ENCODE measurements at regions not wholly inside any gene's neighbourhood (a gene's known extent, or its start where the extent isn't known, plus 50 kb on each side); places are given as distances from the start of the nearest gene placed in this dataset.
"Not testable (repeated sequence)": the region's sequence is repeated elsewhere in the genome, so short reads cannot be mapped to it uniquely, and the experiment has no call there.

GRCh38 chr20:29031262-29031982, 2226.0 kb upstream of the DEFB115 start:
- H3K4me1 Mint-ChIP-seq; H3K4me3 Mint-ChIP-seq; H3K27me3 Mint-ChIP-seq; H3K36me3 Mint-ChIP-seq (ENCODE audit: low read depth); CTCF ChIA-PET; H3K27ac Mint-ChIP-seq; DNase-seq; POLR2A ChIA-PET: not testable (repeated sequence)
- H3K9me3 Mint-ChIP-seq: peaks cover 27% of the 10 kb centered on the region

DNA sequence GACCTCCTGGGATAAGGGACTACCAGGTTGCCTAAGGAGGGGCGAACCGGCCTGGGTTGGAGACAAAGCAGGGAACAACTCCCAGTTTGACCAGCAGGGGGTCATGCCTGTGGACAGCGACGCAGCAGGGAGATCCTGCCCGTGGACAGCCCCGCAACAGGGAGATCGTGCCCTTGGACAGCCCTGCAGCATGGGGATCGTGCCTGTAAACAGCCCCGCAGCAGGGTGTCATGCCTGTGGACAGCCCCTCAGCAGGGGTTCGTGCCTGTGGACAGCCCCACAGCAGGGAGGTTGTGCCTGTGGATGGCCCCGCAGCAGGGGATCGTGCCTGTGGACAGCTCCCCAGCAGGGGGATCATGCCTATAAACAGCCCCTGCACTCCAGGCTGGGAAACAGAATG, 2213.2 kb upstream of the DEFB115 start:
- H3K4me3 Mint-ChIP-seq; H3K36me3 Mint-ChIP-seq (ENCODE audit: low read depth); CTCF ChIA-PET; DNase-seq; POLR2A ChIA-PET; H3K4me1 Mint-ChIP-seq; H3K27me3 Mint-ChIP-seq; H3K27ac Mint-ChIP-seq: not testable (repeated sequence)
- peaks cover 19% of the 10 kb centered on the region for H3K9me3 Mint-ChIP-seq

- H3K36me3 Mint-ChIP-seq (ENCODE audit: low read depth); POLR2A ChIA-PET; CTCF ChIA-PET; H3K27ac Mint-ChIP-seq; H3K9me3 Mint-ChIP-seq; H3K27me3 Mint-ChIP-seq; H3K4me1 Mint-ChIP-seq; H3K4me3 Mint-ChIP-seq; DNase-seq: not testable (repeated sequence)
Measured at GRCh38 chr20:29050008-29050606, 2207.4 kb upstream of the DEFB115 start.

DNA sequence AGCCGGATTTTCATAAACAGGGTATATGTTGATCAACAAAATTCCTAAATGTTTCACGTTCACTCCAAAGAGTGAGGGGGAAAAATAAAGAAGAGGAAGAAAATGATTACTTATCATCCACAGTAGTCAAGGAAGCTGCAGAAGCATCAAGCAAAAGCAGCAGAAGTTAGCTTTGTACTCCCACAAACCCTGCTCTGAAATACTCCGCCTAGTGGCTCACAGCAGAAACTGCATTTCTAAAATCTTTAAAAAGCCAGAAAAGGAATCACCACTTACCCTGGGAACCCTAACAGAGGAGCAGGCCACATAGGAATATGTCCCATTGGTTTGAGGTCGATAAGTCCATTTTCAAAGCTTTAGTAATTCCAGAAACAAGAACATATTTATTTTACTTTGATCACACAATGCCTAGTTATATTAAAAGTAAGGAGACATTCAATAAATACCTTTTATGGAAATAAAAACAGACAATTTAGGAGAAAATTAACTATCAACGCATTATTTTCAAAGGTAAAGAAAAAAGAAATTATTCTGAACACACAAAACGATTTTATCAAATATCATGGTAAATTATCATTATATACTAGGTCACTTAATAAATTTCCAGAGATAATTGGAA, 2199.5 kb upstream of the DEFB115 start:
- H3K4me1 Mint-ChIP-seq; DNase-seq; H3K4me3 Mint-ChIP-seq; H3K27me3 Mint-ChIP-seq; H3K27ac Mint-ChIP-seq; H3K36me3 Mint-ChIP-seq (ENCODE audit: low read depth); POLR2A ChIA-PET; CTCF ChIA-PET: not testable (repeated sequence)
- H3K9me3 Mint-ChIP-seq: peaks cover 17% of the 10 kb centered on the region

- H3K27ac Mint-ChIP-seq; H3K4me1 Mint-ChIP-seq; H3K27me3 Mint-ChIP-seq; H3K4me3 Mint-ChIP-seq; DNase-seq; POLR2A ChIA-PET; CTCF ChIA-PET; H3K36me3 Mint-ChIP-seq (ENCODE audit: low read depth): not testable (repeated sequence)
- peaks cover 33% of the 10 kb centered on the region for H3K9me3 Mint-ChIP-seq
Measured at GRCh38 chr20:29062451-29062850, 2195.0 kb upstream of the DEFB115 start.

- H3K36me3 Mint-ChIP-seq (ENCODE audit: low read depth); CTCF ChIA-PET; H3K27me3 Mint-ChIP-seq; H3K4me3 Mint-ChIP-seq; H3K27ac Mint-ChIP-seq; POLR2A ChIA-PET; H3K4me1 Mint-ChIP-seq; DNase-seq: not testable (repeated sequence)
- peaks cover 28% of the 10 kb centered on the region for H3K9me3 Mint-ChIP-seq
Measured at GRCh38 chr20:29066341-29066740, 2191.1 kb upstream of the DEFB115 start.

- H3K27ac Mint-ChIP-seq; DNase-seq; H3K9me3 Mint-ChIP-seq; H3K27me3 Mint-ChIP-seq; H3K36me3 Mint-ChIP-seq (ENCODE audit: low read depth); H3K4me3 Mint-ChIP-seq; H3K4me1 Mint-ChIP-seq; POLR2A ChIA-PET; CTCF ChIA-PET: not testable (repeated sequence)
Measured at GRCh38 chr20:29073640-29074039, 2183.8 kb upstream of the DEFB115 start.

GRCh38 chr20:29079769-29080690, 2177.4 kb upstream of the DEFB115 start:
- Mint-ChIP-seq H3K36me3 (ENCODE audit: low read depth) (no peaks in the 10 kb centered on the region), H3K4me1 (peaks cover 2% of the 10 kb centered on the region), H3K27me3 (no peaks in the 10 kb centered on the region), H3K9me3 (peaks cover 25% of the 10 kb centered on the region), H3K27ac (peak overlapping the region; percentile 34), H3K4me3 (peak overlapping the region; percentile 59)
- ChIA-PET CTCF (no interaction called here), POLR2A (no interaction called here)
- peak; percentile 32 for DNase-seq

DNA sequence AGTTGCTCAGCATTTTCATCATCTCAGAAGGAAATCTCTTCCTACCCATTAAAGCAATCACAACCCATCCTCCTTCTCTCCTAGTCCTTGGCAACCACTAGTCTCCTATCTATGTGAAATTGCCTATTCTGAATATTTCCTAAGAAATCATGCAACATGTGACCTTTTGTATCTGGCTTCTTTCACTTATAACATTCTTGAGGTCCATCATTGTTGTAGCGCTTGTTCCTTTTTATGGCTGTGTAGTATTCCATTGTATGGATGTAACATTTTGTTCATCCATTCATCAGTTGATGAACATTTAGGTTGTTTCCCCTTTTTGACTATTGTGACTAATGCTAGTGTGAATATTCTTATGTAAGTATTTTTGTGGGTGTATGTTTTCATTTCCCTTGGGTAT, 2175.8 kb upstream of the DEFB115 start:
- H3K27ac Mint-ChIP-seq; CTCF ChIA-PET; DNase-seq; POLR2A ChIA-PET; H3K4me1 Mint-ChIP-seq; H3K36me3 Mint-ChIP-seq (ENCODE audit: low read depth); H3K27me3 Mint-ChIP-seq; H3K4me3 Mint-ChIP-seq: not testable (repeated sequence)
- H3K9me3 Mint-ChIP-seq: peaks cover 29% of the 10 kb centered on the region

DNA sequence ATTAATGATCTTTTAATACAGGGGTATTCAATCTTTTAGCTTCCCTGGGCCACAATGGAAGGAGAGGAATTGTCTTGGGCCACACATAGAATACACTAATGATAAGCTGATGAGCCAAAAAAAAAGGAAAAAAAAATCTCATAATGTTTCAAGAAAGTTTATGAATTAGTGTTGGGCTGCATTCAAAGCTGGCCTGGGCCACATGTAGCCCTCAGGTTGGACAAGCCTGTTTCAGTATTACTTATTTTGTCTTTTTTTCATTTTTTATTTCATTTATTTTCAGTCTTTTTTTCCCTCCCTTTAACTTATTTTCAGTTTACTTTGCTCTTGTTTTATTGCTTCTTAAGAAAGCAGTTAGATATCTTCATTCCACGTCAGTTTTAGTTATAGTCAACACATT, 2171.8 kb upstream of the DEFB115 start:
- CTCF ChIA-PET: no interaction called here
- H3K36me3 Mint-ChIP-seq (ENCODE audit: low read depth): no peaks in the 10 kb centered on the region
- peaks cover 26% of the 10 kb centered on the region for H3K9me3 Mint-ChIP-seq
- POLR2A ChIA-PET: no interaction called here
- no peaks in the 10 kb centered on the region for H3K27me3 Mint-ChIP-seq
- H3K4me1 Mint-ChIP-seq: peaks cover 2% of the 10 kb centered on the region
- no peak for DNase-seq
- no peak overlapping the region for H3K4me3 Mint-ChIP-seq
- no peak overlapping the region for H3K27ac Mint-ChIP-seq

DNA sequence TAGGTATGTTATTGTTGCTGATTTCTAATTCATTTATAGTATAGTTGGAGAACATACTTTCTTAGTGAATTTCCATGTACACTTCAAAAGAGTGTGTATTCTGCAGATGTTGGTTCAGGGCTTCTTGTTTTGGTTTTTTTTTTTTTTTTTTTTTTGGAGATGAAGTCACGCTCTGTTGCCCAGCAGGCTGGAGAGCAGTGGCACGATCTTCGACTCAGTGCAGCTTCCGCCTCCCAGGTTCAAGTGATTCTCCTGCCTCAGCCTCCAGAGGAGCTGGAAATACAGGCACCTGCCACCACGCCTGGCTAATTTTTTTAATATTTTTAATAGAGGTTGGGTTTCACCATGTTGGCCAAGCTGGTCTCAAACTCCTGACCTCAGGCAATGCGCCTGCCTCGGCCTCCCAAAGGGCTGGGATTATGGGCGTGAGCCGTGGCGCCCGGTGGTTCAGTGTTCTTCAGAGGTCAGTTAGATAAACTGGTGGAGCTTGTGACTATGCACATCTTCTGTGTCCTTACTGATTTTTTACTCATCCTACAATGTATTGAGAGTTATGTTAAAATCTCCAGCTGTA, 2171.2 kb upstream of the DEFB115 start:
- H3K36me3 Mint-ChIP-seq (ENCODE audit: low read depth); H3K27me3 Mint-ChIP-seq; POLR2A ChIA-PET; H3K4me1 Mint-ChIP-seq; H3K27ac Mint-ChIP-seq; DNase-seq; CTCF ChIA-PET; H3K4me3 Mint-ChIP-seq: not testable (repeated sequence)
- H3K9me3 Mint-ChIP-seq: peaks cover 28% of the 10 kb centered on the region

DNA sequence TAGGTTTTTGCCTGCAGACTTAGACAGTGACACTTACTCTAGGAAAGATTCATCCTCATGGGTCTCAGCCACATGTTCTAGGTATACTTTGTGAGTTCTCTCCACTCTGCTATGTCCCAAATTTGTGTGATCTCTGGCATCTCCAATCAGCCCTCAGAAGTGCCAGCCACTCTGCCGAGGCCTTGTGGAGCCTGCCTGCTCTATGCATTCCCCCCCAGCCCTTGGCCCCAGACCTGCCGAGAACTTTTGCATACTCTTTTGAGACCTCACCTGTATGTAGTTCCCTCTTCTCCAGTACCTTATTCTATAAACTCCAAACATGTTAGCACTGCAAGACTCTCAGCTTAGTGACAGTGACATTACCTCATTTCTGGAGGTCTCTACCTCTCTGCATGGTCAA, 2170.5 kb upstream of the DEFB115 start:
- ChIA-PET CTCF (no interaction called here), POLR2A (no interaction called here)
- H3K27me3 Mint-ChIP-seq: no peaks in the 10 kb centered on the region
- no peaks in the 10 kb centered on the region for H3K36me3 Mint-ChIP-seq (ENCODE audit: low read depth)
- H3K4me1 Mint-ChIP-seq: no peaks in the 10 kb centered on the region
- H3K4me3 Mint-ChIP-seq: no peak overlapping the region
- no peak overlapping the region for H3K27ac Mint-ChIP-seq
- H3K9me3 Mint-ChIP-seq: peaks cover 25% of the 10 kb centered on the region
- DNase-seq: no peak

DNA sequence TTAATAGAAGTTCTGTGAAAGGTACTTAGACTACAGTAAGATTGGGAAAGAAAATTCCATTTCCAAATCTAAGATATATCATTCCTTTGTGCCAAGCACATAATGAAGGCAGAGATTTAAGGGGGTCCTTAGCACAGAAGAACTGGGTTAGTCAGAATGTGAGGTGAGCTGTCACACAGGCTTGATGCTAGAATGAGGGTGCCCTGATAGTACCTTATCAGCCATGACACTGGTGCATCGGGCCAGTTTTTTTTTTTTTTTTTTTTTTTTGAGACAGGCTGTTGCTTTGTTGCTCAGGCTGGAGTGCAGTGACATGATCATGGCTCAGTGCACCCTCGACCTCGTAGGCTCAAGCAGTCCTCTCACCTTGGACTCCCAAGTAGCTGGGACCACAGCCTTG, 2169.6 kb upstream of the DEFB115 start:
- H3K27ac Mint-ChIP-seq; POLR2A ChIA-PET; H3K4me1 Mint-ChIP-seq; H3K36me3 Mint-ChIP-seq (ENCODE audit: low read depth); CTCF ChIA-PET; DNase-seq; H3K27me3 Mint-ChIP-seq; H3K4me3 Mint-ChIP-seq: not testable (repeated sequence)
- H3K9me3 Mint-ChIP-seq: peaks cover 25% of the 10 kb centered on the region

All from activated CD4-positive, alpha-beta memory T cell treated with anti-CD3 and anti-CD28 coated beads, Interleukin-2, amount 10 ng/mL, durations not matched to agents 7 days and 5 days (primary cell).